ENCODE measurements at regions not wholly inside any gene's neighbourhood (a gene's known extent, or its start where the extent isn't known, plus 50 kb on each side); places are given as distances from the start of the nearest gene placed in this dataset.

DNA sequence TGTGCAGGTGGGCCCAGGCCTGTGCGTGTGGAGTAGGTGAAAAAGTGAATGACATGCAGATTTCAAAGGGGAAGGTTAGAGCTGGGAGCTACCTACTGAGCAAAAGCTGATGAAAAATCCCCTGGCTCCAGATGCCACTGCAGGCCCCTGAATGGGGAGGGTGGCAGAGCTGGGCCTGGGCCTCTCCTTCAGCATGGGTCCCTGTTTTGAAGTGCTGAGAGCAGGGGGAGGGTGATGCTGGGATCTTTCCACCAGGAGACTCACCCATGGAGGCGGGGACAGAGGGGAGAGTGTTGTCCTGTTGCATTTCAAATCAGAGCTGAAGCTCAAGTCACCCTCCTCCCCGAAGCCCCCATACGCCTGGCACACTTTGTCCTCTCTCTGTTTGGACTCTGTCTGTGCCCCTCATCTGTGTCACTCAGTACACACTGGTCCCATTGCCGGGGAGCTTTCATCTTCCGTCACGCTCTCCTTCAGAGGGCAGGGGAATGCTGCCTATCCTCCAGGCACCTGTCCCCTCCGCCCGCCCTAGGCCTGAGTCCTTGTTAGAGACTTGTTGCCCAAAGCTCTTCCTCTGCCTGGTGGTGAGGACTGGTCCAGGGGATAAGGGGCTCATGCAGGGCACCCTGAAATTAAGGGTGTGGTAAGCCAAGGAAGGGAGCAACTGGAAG lies 206.6 kb downstream of the HAUS1 start:
- TF ChIP-seq, protein P1, sequence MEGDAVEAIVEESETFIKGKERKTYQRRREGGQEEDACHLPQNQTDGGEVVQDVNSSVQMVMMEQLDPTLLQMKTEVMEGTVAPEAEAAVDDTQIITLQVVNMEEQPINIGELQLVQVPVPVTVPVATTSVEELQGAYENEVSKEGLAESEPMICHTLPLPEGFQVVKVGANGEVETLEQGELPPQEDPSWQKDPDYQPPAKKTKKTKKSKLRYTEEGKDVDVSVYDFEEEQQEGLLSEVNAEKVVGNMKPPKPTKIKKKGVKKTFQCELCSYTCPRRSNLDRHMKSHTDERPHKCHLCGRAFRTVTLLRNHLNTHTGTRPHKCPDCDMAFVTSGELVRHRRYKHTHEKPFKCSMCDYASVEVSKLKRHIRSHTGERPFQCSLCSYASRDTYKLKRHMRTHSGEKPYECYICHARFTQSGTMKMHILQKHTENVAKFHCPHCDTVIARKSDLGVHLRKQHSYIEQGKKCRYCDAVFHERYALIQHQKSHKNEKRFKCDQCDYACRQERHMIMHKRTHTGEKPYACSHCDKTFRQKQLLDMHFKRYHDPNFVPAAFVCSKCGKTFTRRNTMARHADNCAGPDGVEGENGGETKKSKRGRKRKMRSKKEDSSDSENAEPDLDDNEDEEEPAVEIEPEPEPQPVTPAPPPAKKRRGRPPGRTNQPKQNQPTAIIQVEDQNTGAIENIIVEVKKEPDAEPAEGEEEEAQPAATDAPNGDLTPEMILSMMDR (IDR thresholded peaks at IDR 0.05): no peak
- ChIA-PET POLR2A (no interaction called here), CTCF (no interaction called here)
- ATAC-seq (ENCODE audit: low read depth) (no peak), DNase-seq (no peak)
- Mint-ChIP-seq H3K4me3 (no peak overlapping the region), H3K36me3 (ENCODE audit: low read depth) (no peaks in the 10 kb centered on the region), H3K27me3 (peaks cover 8% of the 10 kb centered on the region), H3K4me1 (no peaks in the 10 kb centered on the region), H3K9me3 (peaks cover 6% of the 10 kb centered on the region), H3K27ac (no peak overlapping the region)
- intact Hi-C loops (cut with micrococcal nuclease): no loop called here

DNA sequence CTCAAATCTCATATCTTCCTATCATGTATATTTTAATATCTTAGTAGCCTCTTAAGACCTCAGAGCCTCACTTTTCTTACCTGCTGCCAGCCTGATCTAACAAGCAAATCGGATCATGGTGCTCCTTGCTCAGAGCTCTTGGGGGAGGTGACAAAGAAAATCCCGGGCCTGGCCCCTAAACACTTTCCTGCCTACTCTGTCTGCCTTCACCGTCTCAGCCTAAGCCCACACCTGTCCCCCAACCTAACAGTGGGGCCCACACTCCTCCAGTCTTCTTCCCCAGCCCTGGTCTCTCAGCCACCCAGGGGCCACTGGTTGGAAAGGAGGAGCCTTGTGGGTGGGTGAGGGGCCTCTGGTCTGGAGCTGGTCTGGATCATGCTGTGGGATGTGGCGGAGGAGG lies 207.3 kb downstream of the HAUS1 start:
- no peak overlapping the region for H3K4me3 Mint-ChIP-seq
- H3K9me3 Mint-ChIP-seq: peaks cover 3% of the 10 kb centered on the region
- ATAC-seq (ENCODE audit: low read depth) (no peak), DNase-seq (no peak)
- H3K27me3 Mint-ChIP-seq: peaks cover 5% of the 10 kb centered on the region
- H3K36me3 Mint-ChIP-seq (ENCODE audit: low read depth): no peaks in the 10 kb centered on the region
- CTCF ChIA-PET: no interaction called here
- no peak overlapping the region for H3K27ac Mint-ChIP-seq
- intact Hi-C loops (cut with micrococcal nuclease): no loop called here
- H3K4me1 Mint-ChIP-seq: no peaks in the 10 kb centered on the region
- TF ChIP-seq, protein P1 (IDR thresholded peaks at IDR 0.05): no peak
- POLR2A ChIA-PET: no interaction called here

DNA sequence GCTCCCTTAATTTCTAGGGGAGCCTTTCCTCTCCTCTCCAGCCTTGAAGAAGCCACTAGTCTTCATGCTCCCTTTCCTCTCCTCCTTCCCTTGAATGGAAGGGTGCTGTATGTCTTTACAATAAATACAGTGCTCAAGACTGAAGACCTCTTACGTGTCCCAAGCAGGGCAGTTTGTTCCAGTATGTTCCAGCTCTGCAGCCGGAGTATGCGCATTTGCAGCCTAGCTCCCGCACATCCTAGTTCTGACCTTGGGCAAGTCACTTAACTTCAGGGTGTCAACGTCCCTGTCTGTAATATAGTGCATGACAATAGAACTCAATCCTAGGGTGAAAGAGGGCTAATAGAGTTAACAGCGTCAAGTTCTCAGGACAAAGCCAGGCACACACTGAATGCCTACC lies 208.0 kb downstream of the HAUS1 start:
- CTCF ChIA-PET: no interaction called here
- Mint-ChIP-seq H3K9me3 (peaks cover 3% of the 10 kb centered on the region), H3K36me3 (ENCODE audit: low read depth) (no peaks in the 10 kb centered on the region), H3K27me3 (peaks cover 5% of the 10 kb centered on the region), H3K4me1 (no peaks in the 10 kb centered on the region), H3K27ac (no peak overlapping the region), H3K4me3 (no peak overlapping the region)
- POLR2A ChIA-PET: no interaction called here
- no peak for ATAC-seq (ENCODE audit: low read depth)
- intact Hi-C loops (cut with micrococcal nuclease): no loop called here
- no peak for DNase-seq
- TF ChIP-seq, protein P1 (IDR thresholded peaks at IDR 0.05): no peak

DNA sequence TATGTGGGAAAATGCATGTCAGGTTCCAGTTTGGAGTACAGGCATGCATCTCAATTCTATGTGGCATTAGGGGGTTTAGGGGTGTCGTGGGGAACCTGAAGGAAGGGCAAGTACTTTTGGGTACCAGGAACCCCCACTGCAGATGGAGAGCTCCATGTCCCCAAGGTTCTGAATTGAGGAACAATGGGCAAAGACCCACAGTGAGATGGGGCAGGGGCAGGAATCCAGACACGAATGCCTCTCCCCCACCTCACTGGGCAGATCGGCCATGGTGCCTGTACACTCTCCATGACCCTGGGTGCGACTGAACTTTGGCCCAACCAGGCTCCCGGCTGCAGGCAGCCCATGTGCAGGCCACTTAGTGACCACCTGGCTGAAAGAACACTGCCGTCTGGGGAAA lies 209.3 kb downstream of the HAUS1 start:
- no peak for ATAC-seq (ENCODE audit: low read depth)
- ChIA-PET POLR2A (no interaction called here), CTCF (no interaction called here)
- Mint-ChIP-seq H3K4me1 (no peaks in the 10 kb centered on the region), H3K27me3 (peaks cover 3% of the 10 kb centered on the region), H3K27ac (no peak overlapping the region), H3K36me3 (ENCODE audit: low read depth) (no peaks in the 10 kb centered on the region), H3K9me3 (no peaks in the 10 kb centered on the region), H3K4me3 (no peak overlapping the region)
- no peak for DNase-seq
- TF ChIP-seq, protein P1 (IDR thresholded peaks at IDR 0.05): no peak
- intact Hi-C loops (cut with micrococcal nuclease): no loop called here

DNA sequence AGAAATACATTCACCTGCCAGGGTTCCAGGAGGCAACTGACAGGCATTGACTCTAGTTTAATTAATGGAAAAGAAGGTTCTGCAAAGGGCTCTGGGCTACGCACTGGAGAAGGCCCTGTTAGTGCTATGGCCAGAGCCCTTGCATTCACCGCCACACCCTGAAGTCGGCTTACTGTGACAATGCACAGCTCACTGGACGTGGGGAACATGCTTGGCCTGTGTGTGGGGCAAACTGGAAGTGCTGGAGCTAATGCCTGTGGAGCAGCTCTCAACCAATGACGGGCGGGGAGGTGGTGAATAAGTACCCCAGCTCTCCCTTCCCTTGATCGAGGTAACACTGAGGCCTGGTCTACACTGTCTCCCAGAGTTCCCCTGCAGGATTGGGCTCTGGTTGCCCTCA lies 209.8 kb downstream of the HAUS1 start:
- ATAC-seq (ENCODE audit: low read depth) (no peak), DNase-seq (no peak)
- Mint-ChIP-seq H3K36me3 (ENCODE audit: low read depth) (no peaks in the 10 kb centered on the region), H3K27me3 (peaks cover 3% of the 10 kb centered on the region), H3K27ac (no peak overlapping the region), H3K4me1 (no peaks in the 10 kb centered on the region), H3K9me3 (no peaks in the 10 kb centered on the region), H3K4me3 (no peak overlapping the region)
- ChIA-PET POLR2A (no interaction called here), CTCF (no interaction called here)
- intact Hi-C loops (cut with micrococcal nuclease): no loop called here
- TF ChIP-seq, protein P1 (IDR thresholded peaks at IDR 0.05): no peak

All from activated B cell treated with CpG ODN at 0.5 μM for 24 hours (primary cell).